MG63 (cell line): ENCODE measurements at regions not wholly inside any gene's neighbourhood (a gene's known extent, or its start where the extent isn't known, plus 50 kb on each side); places are given as distances from the start of the nearest gene placed in this dataset.

Experiments
- DNase-seq: peaks from one replicate; pipeline ENCODE4 v3.0.0-alpha.2; 2020
- H3K27me3 ChIP-seq: fragments of 250-450 bp; sonication (Bioruptor Pico); 2 replicates; pipeline ENCODE4 v1.5.1; 2020; ENCODE audit warnings: mild to moderate bottlenecking, moderate library complexity
- H3K36me3 ChIP-seq: fragments of 250-450 bp; sonication (Bioruptor Pico); 2 replicates; pipeline ENCODE4 v1.5.1; 2020; ENCODE audit warnings: mild to moderate bottlenecking, moderate library complexity
- H3K4me3 ChIP-seq: fragments of 250-450 bp; sonication (Bioruptor Pico); 2 replicates; pipeline ENCODE4 v1.5.1; 2020; ENCODE audit warnings: mild to moderate bottlenecking, moderate library complexity
- H3K9me3 ChIP-seq: fragments of 250-450 bp; sonication (Bioruptor Pico); 2 replicates; pipeline ENCODE4 v1.5.1; 2020; ENCODE audit warnings: mild to moderate bottlenecking, moderate library complexity

GRCh38 chr10:121240011-121240410, 358.2 kb downstream of the FGFR2 start:
- Histone ChIP-seq H3K9me3 (no peaks in the 10 kb centered on the region), H3K27me3 (no peaks in the 10 kb centered on the region), H3K4me3 (no peak overlapping the region), H3K36me3 (no peaks in the 10 kb centered on the region)
- no peak for DNase-seq

GRCh38 chr10:121240556-121240955, 357.7 kb downstream of the FGFR2 start:
- DNase-seq: no peak
- H3K36me3 ChIP-seq: no peaks in the 10 kb centered on the region
- H3K4me3 ChIP-seq: no peak overlapping the region
- no peaks in the 10 kb centered on the region for H3K9me3 ChIP-seq
- H3K27me3 ChIP-seq: no peaks in the 10 kb centered on the region

GRCh38 chr10:121241337-121241736, 356.9 kb downstream of the FGFR2 start:
- Histone ChIP-seq H3K9me3 (no peaks in the 10 kb centered on the region), H3K27me3 (no peaks in the 10 kb centered on the region), H3K36me3 (no peaks in the 10 kb centered on the region), H3K4me3 (no peak overlapping the region)
- DNase-seq: no peak

GRCh38 chr10:121242741-121243608, 355.3 kb downstream of the FGFR2 start:
- Histone ChIP-seq H3K4me3 (no peak overlapping the region), H3K9me3 (no peaks in the 10 kb centered on the region), H3K36me3 (no peaks in the 10 kb centered on the region), H3K27me3 (no peaks in the 10 kb centered on the region)
- no peak for DNase-seq

- no peak for DNase-seq
- H3K36me3 ChIP-seq: no peaks in the 10 kb centered on the region
- H3K9me3 ChIP-seq: no peaks in the 10 kb centered on the region
- no peaks in the 10 kb centered on the region for H3K27me3 ChIP-seq
- no peak overlapping the region for H3K4me3 ChIP-seq
Measured at GRCh38 chr10:121243609-121244241, 354.5 kb downstream of the FGFR2 start.

- Histone ChIP-seq H3K4me3 (no peak overlapping the region), H3K9me3 (no peaks in the 10 kb centered on the region), H3K36me3 (no peaks in the 10 kb centered on the region), H3K27me3 (no peaks in the 10 kb centered on the region)
- no peak for DNase-seq
Measured at GRCh38 chr10:121244818-121245217, 353.4 kb downstream of the FGFR2 start.

- H3K36me3 ChIP-seq: no peaks in the 10 kb centered on the region
- no peak overlapping the region for H3K4me3 ChIP-seq
- H3K27me3 ChIP-seq: no peaks in the 10 kb centered on the region
- DNase-seq: no peak
- H3K9me3 ChIP-seq: no peaks in the 10 kb centered on the region
Measured at GRCh38 chr10:121245754-121246153, 352.5 kb downstream of the FGFR2 start.

GRCh38 chr10:121248266-121248665, 350.0 kb downstream of the FGFR2 start:
- Histone ChIP-seq H3K36me3 (no peaks in the 10 kb centered on the region), H3K9me3 (no peaks in the 10 kb centered on the region), H3K4me3 (no peak overlapping the region), H3K27me3 (no peaks in the 10 kb centered on the region)
- no peak for DNase-seq

GRCh38 chr10:121250995-121251764, 347.1 kb downstream of the FGFR2 start:
- Histone ChIP-seq H3K9me3 (no peaks in the 10 kb centered on the region), H3K27me3 (no peaks in the 10 kb centered on the region), H3K36me3 (no peaks in the 10 kb centered on the region), H3K4me3 (no peak overlapping the region)
- DNase-seq: no peak

- no peak for DNase-seq
- Histone ChIP-seq H3K4me3 (no peak overlapping the region), H3K9me3 (no peaks in the 10 kb centered on the region), H3K36me3 (no peaks in the 10 kb centered on the region), H3K27me3 (no peaks in the 10 kb centered on the region)
Measured at GRCh38 chr10:121252756-121253155, 345.5 kb downstream of the FGFR2 start.

GRCh38 chr10:121260377-121260776, 337.9 kb downstream of the FGFR2 start:
- Histone ChIP-seq H3K36me3 (no peaks in the 10 kb centered on the region), H3K4me3 (no peak overlapping the region), H3K27me3 (no peaks in the 10 kb centered on the region), H3K9me3 (no peaks in the 10 kb centered on the region)
- DNase-seq: no peak

GRCh38 chr10:121261665-121262064, 336.6 kb downstream of the FGFR2 start:
- DNase-seq: no peak
- no peak overlapping the region for H3K4me3 ChIP-seq
- H3K36me3 ChIP-seq: no peaks in the 10 kb centered on the region
- H3K9me3 ChIP-seq: no peaks in the 10 kb centered on the region
- no peaks in the 10 kb centered on the region for H3K27me3 ChIP-seq

GRCh38 chr10:121262774-121263430, 335.3 kb downstream of the FGFR2 start:
- H3K9me3 ChIP-seq: no peaks in the 10 kb centered on the region
- DNase-seq: no peak
- H3K4me3 ChIP-seq: no peak overlapping the region
- H3K27me3 ChIP-seq: no peaks in the 10 kb centered on the region
- no peaks in the 10 kb centered on the region for H3K36me3 ChIP-seq

- no peak for DNase-seq
- no peaks in the 10 kb centered on the region for H3K36me3 ChIP-seq
Measured at GRCh38 chr10:121263431-121263783, 334.8 kb downstream of the FGFR2 start.

GRCh38 chr10:121265360-121266123, 332.7 kb downstream of the FGFR2 start:
- no peak for DNase-seq
- Histone ChIP-seq H3K36me3 (no peaks in the 10 kb centered on the region), H3K9me3 (no peaks in the 10 kb centered on the region), H3K4me3 (no peak overlapping the region), H3K27me3 (no peaks in the 10 kb centered on the region)

More at GRCh38 chr10:121263431-121263783, 334.8 kb downstream of the FGFR2 start:
- no peaks in the 10 kb centered on the region for H3K27me3 ChIP-seq
- no peak overlapping the region for H3K4me3 ChIP-seq
- H3K9me3 ChIP-seq: no peaks in the 10 kb centered on the region

GRCh38 chr10:121266370-121266769, 331.9 kb downstream of the FGFR2 start:
- Histone ChIP-seq H3K4me3 (no peak overlapping the region), H3K9me3 (no peaks in the 10 kb centered on the region), H3K27me3 (no peaks in the 10 kb centered on the region), H3K36me3 (no peaks in the 10 kb centered on the region)
- DNase-seq: no peak
